Adrenal gland (tissue), 5 donors: ENCODE measurements at regions not wholly inside any gene's neighbourhood (a gene's known extent, or its start where the extent isn't known, plus 50 kb on each side); places are given as distances from the start of the nearest gene placed in this dataset.
"Not testable (repeated sequence)": the region's sequence is repeated elsewhere in the genome, so short reads cannot be mapped to it uniquely, and the experiment has no call there.

Experiments
- POLR2A ChIP-seq, 2 donors: fragments of 450-650 bp; IDR thresholded peaks; one replicate each; pipeline ENCODE4 v1.6.1; 2017; ENCODE audit warnings: antibody characterized with exemption in 2 of 2, mild to moderate bottlenecking in 2 of 2, moderate library complexity in 1 of 2
- TF ChIP-seq, protein P1 (sequence below), 6 experiments: fragments of 450-650 bp in 4 of 6; fragments of 200-600 bp in 2 of 6; sonication (generic) in 1 of 6; IDR thresholded peaks; 1 replicate in 5 of 6; 2 replicates in 1 of 6; pipeline versions ENCODE4 v1.5.1 to v1.8.0; 2016 to 2021; ENCODE audit warnings: antibody characterized with exemption in 6 of 6, mild to moderate bottlenecking in 2 of 6, moderate library complexity in 1 of 6
- donor health status: DM: no; HTN: no; CAD: no.

DNA sequence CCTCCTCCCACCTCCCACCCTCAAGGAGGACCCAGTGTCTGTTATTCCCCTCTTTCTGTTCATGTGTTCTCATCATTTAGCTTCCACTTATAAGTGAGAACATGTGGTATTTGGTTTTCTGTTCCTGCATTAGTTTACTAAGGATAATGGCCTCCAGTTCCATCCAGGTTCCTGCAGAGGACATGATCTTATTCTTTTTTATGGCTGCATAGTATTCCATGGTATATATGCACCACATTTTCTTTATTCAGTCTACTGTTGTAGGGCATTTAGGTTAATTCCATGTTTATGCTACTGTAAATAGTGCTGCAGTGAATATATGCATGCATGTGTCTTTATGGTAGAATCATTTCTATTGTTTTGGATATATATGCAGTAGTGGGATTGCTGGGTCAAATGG, 180.4 kb upstream of the KLF3 start:
- TF ChIP-seq POLR2A (IDR thresholded peaks at IDR 0.05), result not testable (repeated sequence)
- TF ChIP-seq, protein P1, sequence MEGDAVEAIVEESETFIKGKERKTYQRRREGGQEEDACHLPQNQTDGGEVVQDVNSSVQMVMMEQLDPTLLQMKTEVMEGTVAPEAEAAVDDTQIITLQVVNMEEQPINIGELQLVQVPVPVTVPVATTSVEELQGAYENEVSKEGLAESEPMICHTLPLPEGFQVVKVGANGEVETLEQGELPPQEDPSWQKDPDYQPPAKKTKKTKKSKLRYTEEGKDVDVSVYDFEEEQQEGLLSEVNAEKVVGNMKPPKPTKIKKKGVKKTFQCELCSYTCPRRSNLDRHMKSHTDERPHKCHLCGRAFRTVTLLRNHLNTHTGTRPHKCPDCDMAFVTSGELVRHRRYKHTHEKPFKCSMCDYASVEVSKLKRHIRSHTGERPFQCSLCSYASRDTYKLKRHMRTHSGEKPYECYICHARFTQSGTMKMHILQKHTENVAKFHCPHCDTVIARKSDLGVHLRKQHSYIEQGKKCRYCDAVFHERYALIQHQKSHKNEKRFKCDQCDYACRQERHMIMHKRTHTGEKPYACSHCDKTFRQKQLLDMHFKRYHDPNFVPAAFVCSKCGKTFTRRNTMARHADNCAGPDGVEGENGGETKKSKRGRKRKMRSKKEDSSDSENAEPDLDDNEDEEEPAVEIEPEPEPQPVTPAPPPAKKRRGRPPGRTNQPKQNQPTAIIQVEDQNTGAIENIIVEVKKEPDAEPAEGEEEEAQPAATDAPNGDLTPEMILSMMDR (IDR thresholded peaks at IDR 0.05), result not testable (repeated sequence)
